Middle frontal gyrus (tissue), 1 donor: ENCODE measurements at regions not wholly inside any gene's neighbourhood (a gene's known extent, or its start where the extent isn't known, plus 50 kb on each side); places are given as distances from the start of the nearest gene placed in this dataset.

ENCODE experiments used
- DNase-seq: peaks from one replicate; pipeline ENCODE4 v3.0.0-alpha.2; 2015; ENCODE audit warnings: low spot score; ENCODE audit errors: extremely low spot score

DNA sequence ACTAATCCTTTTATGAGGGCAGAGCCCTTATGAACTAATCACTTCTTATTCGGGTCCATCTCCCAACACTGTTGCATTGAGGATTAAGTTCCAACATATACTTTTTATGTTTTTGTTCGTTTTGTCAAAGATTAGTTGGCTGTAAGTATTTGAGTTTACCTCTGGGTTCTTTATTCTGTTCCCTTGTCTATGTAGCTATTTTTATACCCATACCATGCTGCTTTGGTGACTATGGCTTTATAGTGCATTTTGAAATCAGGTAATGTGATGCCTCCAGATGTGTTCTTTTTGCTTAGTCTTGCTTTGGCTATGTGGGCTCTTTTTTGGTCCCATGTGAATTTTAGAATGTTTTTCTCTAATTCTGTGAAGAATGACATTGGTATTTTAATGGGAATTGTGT, 166.4 kb upstream of the KCNMB2 start:
- no peak for DNase-seq

DNA sequence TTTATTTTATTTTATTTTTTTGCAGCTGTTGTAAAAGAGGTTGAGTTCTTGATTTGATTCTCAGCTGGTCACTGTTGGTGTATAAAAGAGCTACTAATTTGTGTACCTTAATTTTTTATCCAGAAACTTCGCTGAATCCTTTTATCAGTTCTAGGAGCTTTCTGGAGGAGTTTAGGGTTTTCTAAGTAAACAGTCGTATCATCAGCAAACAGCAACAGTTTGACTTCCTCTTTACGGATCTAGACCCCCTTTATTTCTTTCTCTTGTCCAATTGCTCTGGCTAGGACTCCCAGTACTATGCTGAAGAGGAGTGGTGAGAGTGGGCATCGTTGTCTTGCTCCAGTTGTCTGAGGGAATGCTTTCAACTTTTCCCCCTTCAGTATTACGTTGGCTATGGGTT, 165.8 kb upstream of the KCNMB2 start:
- no peak for DNase-seq

DNA sequence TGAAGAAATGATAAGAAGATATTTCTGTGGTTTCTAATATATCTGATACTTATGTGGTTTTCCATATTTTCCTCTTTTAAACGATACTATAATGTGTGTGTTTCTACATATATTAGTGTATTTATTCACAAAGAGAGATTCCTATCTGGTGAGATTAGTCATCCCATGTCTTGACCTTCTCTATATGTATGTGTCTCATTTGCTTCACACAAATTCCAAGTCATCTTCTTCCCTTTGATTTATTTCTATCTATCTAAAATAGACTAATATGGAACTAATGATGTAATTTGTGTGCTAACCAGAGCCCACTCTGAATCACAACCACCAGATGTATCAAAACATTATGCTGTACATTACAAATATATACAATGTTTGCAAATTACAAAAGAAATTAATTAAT, 154.7 kb upstream of the KCNMB2 start:
- DNase-seq, result no peak

GRCh38 chr3:178381971-178382448, 154.2 kb upstream of the KCNMB2 start:
- no peak for DNase-seq

- DNase-seq, result no peak
Measured at GRCh38 chr3:178382449-178383061, 153.7 kb upstream of the KCNMB2 start.

DNA sequence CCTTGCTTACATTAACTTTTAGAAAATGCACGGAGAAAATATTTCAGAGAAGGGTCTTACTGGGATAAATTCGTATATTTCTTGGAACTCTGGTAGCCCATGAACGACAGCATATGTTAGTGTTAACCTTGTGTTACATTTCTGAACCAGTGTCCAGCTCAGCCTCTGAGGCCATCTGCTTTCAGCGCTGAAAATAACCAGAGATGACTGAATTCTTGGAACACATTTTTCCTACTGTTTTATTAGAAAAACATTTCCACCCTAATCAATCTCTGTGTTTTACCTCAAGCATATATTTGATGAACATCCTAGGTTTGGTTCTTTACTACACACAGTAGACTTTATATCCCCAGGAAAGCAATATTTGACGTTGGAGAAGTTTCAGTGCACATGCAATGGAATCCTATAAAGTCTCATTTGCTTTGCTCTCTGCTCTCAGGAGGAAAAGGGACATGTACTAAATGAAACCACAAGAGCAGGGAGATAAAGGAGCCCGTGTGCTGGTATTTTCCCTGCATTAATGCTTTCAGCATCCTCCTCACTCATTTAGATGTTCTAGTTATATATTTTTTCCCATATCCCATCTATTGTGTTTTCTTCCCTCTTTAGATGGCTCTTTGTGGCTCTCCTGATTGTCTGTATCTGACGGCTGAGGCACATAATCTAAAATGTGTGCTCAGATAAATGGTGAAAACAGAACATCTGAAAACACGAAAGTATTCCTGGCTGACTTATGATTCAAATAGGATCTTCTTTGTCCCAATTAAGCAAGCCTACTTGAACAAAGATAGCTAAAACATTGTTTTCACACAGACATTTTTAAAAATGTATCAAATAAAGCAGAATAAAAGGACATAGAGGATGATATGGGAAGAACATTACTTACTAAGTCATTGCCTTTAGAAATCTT, 151.7 kb upstream of the KCNMB2 start:
- DNase-seq, result no peak

GRCh38 chr3:178385280-178385952, 150.8 kb upstream of the KCNMB2 start:
- peak; percentile 37 for DNase-seq

- DNase-seq, result no peak
Measured at GRCh38 chr3:178386401-178386800, 149.8 kb upstream of the KCNMB2 start.

DNA sequence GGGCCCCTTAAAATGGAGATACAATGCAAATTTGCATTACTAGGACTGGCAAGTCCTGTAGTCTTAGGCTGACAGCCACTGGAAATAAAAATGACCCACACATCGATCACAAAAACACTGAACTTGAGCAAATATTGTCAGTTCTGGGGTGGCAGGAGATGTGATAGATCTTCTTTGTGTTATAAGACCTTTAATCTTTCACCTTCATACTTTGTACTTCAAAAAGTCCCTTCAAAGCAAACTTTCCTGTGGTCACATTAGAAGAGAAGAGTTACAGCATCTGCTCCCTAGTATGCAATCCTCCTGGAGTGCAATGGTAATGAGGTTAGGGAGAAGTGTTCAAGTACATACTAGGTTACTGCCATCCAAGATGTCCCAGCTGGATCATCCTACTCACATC, 149.4 kb upstream of the KCNMB2 start:
- no peak for DNase-seq

GRCh38 chr3:178388473-178388872, 147.8 kb upstream of the KCNMB2 start:
- no peak for DNase-seq

GRCh38 chr3:178389258-178389657, 147.0 kb upstream of the KCNMB2 start:
- no peak for DNase-seq

DNA sequence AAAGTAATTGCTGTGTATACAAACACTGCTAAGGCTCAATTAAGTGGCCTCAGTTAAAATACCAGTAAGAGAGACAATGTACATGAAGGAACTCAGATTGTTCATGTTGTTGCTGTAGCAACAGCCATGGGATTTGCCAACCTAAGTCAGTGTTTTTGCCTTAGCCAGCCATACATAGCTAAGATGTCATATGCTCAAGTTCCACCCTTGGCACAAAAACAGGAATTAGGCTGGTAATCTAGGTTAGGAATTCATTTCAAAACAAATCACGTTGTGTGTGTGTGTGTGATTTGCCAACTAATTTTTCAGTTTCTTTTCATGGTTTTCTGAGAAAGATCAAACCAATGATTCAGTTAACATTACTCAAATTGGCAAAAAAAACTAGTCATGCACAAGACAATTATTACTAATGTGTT, 143.7 kb upstream of the KCNMB2 start:
- DNase-seq, result no peak

- no peak for DNase-seq
Measured at GRCh38 chr3:178393146-178393545, 143.1 kb upstream of the KCNMB2 start.

DNA sequence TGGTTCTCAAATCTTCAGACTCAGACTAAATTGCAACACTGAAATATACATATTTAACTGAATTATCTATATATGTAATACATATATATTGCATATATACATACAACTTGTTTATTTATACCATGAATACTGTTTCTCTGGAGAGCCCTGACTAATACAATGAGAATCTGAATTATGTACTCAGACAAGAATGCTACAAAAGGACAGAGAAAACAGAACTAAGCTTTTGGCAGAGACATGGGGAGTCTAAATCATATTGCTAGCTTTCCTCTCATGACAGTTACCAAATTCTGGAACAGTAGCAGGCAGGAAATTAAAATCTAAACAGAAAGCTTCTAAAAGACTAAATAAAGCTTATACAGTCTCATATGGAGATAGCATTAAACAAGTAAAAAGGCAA, 142.4 kb upstream of the KCNMB2 start:
- DNase-seq, result no peak

DNA sequence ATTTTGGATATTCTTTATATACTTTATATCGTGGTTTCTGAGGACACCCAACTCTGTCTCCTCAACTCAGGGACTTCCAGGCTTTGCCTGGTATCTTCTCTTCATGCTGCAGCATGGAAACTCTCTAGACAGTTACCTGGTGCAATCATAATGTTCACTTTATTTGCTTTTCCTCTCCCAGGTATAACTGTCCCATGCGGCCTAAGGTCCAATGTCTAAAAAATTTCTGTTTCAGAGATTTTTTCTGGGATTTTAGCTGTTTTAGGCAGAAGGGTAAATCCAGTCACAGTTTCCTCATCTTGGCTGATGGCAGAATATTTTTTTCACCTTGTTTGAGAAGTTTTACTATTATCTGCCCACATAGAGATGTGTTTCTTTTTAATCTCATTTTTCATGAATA, 139.9 kb upstream of the KCNMB2 start:
- no peak for DNase-seq

GRCh38 chr3:178397202-178397601, 139.0 kb upstream of the KCNMB2 start:
- no peak for DNase-seq

DNA sequence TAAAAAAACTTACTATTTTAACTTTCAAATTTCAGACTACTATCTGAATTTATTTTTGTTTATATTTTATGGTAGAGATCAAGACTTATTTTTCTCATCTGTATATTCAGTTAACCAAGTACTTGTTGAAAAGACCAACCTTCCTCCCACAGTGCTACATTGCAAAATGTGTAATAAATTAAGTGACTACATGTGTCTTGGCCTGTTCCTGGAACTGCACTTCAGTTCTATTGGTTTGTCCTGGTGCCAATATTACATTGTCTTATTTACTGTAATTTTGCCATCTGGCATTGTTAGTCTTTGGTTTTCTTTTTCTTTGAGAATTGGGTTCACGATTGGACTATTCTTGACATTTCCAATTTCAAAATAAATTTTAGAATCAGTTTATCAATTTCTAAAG, 138.4 kb upstream of the KCNMB2 start:
- no peak for DNase-seq

DNA sequence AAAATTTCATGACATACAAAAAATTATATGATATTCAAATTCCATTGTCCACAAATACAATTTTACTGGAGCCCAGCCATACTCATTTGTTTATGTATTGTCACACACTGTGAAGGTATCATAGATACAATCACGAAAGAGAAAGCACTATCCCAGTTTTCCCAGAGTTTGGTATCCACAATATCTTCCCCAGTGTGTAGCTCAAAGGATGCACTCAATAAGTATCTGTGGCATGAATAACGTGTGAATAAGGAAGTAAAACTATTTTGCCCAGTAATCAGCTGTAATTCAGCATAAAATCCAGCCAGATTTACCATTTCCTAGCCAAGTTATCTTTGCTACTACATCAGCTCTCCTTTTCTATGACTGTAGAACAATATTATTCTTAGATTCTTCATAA, 131.3 kb upstream of the KCNMB2 start:
- DNase-seq, result no peak

DNA sequence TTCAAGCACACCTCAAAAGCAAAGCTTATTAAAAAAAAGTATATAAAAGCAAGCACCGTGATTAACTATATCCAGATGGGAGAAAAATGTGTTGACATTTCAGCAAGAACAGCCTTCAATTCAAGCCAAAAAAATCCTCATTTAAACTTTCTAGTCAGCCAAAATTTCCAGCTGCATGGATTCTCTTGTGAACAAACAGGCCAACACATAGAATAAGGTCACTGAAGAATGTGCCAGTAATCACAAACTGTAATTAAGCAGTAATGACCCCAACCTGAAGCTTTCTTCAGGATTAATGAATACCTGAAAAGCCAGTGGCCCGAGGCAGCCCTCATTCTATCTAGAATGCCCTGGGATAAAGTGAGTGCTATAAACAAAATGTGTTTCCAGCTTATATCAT, 130.7 kb upstream of the KCNMB2 start:
- no peak for DNase-seq

DNA sequence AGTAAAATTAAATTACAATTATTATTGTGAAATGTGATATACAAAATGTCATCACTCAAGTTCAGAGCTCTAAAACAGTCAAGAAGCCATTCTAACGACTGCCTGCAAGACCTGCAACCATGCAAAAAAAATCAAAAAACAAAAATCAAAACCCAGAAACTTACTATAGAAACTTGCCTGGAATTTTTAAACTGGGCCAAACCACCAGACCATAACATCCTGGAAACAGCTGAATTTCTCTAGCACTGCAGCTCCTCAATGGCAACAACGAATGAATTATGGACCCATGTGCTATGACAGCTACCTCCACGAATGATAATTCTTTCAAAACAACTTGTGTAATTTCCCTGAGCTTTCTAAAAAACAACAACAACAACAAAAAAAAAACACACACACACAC, 130.0 kb upstream of the KCNMB2 start:
- DNase-seq, result no peak

GRCh38 chr3:178415384-178415783, 120.9 kb upstream of the KCNMB2 start:
- DNase-seq, result no peak

DNA sequence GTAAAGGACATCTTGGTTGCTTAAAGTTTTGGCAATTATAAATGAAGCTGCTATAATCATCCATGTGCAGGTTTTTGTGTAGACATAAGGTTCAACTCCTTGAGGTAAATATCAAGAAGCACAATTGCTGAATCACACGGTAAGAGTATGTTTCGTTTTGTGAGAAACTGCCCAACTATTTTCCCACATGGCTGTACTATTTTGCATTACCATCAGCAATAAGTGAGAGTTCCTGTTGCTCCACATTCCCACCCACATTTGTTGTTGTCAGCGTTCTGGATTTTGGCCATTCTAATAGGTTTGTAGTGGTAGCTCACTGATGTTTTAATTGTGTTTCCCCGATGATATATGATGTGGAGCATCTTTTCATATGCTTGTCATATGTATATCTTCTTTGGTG, 118.5 kb upstream of the KCNMB2 start:
- no peak for DNase-seq
